Daoy (cell line): ENCODE measurements at regions not wholly inside any gene's neighbourhood (a gene's known extent, or its start where the extent isn't known, plus 50 kb on each side); places are given as distances from the start of the nearest gene placed in this dataset.

Experiments used
- DNase-seq: peaks from one replicate; pipeline ENCODE4 v3.0.0-alpha.2; 2015; ENCODE audit warnings: low read depth

DNA sequence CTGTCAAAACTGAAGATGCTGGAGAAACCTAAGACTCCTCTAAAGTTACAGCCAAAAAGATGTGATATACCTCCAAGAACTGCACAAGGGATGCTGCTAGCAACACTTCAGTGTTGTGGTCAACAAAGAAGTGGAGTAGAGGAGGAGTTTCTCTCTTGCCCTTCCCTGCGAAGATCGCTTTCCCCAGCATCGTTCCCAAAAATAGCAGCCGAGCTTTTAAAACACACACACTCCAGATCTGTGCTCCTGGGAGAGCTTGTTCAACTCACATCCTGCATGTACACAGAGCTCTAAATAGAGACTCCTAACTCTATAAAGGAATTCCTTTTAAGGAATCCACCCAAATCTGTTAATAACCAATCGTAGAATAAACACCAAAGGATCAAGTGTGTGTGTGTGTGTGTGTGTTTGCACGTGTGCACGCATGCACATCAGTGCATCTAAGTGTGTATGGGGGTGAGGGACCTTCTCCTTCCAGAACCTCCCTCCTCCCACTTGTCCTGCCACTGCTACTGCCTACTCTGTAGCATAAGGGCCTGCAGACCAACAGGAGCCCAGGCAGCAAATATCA, 58.5 kb downstream of the PSMG1 start:
- no peak for DNase-seq

DNA sequence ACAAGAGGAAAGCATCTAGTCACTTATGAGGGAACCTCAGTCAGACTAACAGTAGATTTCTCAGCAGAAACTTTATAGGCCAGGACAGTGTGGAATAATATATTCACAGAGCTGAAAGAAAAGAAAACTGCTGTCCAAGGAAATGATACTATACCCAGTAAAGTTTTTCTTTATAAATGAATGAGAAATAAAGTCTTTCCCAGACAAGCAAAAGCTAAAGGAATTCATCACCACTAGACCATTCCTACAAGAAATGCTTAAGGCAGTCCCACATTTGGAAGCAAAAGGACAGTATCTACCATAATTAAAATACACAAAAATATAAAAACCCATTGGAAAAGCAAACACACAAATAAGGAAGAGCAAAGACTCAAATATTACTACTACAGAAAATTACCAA, 59.9 kb downstream of the PSMG1 start:
- no peak for DNase-seq

DNA sequence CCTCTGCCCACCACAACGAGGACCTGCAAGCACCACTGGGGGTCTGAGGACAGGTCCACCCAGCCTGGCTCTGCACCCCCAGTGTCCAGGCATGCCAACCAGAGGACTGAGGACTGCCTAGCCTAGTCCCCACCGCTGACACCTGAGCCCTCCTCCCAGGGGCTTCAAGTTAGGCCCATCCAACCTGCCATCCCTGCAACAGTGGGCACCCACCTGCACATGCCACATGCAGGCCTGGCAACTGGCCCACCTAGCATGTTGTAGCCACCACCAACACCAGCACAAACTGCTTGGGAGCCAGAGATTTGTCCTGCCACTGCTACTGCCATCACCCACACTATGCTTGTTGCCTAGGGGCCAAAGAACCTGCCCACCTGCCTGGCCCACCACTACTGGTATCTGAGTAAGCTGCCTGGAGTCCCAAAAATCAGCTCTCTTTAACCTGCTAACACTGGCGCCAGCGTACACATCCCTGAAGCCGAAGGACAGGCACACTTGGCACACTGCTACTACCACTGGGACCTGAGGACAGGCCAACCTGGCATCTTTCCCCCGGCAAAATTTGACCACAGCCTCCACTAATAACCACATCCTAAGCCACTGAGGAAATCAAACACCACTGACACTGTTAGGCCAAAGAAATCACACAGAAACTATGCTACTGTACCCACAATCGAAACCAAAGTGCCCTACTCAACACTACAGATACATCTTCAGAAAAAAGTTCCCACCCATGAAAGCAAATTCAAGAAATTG, 61.5 kb downstream of the PSMG1 start:
- DNase-seq = peak; percentile 76

DNA sequence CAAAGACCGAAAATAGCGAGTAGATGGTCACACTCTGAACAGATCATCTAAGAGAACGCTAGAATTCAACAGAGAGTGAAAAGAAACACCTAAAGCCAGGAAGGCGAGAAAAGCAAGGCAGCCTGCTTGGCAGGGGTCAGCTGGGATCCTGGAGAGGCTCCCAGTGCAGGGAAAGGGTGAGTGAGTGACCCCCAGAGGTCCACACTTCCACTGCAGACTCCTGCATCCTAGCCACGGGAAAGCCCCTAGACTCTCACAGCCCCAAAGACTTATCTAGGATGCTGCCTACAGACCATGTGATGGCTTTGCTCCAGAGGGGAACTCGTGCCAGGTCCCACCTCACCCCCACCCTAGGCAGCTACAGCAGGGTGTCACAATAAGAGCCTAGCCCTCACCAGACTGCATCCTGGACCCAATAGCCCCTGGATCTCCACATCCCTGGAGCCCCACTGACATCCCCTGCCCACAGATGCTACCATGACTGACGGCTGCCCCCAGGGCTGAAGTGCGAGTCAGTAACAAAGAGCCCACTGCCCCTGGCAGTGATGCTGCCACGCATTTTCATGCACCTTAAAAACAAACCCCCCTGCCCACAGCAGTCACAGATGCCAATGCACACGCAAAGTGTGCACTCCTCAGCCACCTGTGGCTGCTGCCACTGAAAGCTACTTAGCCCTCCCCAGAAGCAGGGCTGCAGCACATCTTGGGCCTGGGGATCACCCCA, 62.2 kb downstream of the PSMG1 start:
- no peak for DNase-seq

DNA sequence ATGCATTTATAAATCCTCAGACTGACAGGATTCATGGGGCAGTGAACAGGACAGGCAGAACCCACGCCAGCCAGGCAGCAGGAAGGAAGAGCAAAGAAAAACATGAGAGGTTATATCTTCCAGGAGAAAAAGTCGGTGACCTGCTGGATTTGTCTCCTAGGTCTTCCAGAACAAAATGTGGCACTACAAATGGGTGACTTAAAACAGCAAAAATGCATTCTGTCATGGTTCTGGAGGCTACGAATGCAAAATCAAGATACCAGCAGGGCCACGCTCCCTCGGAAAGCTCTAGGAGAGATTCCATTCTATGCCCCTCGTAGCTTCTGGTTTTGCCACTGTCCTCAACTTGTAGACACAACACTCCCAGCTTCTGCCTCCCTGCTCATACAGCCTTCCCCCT, 63.4 kb downstream of the PSMG1 start:
- no peak for DNase-seq

DNA sequence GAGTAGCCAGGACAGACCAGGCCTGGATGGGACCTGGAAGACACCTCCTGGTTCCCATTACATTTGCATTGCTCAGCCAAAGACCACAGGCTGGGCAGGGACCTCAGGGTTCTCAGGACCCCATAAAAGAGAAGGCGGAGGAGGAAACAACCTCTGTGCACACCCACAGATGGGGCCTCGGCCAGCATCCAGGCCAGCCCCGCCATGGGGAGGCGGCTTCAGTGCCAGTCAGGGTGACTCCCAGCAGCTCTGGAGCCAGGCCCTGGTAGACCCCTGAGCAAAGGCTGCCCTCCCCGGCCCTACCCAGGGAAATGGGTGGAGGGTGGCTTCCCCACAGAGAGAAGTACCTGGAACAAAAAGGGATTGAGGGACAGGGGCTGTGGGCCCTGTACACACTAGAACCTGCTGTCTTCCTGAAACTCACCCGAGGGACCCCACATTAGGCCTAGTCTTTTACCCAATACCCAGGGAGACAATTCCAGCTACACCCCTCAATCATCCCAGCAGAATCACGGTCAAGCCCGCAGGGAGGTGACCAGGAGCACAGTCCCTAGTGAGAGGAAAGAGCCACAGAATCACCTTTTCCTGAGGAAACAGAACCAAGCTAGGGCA, 64.5 kb downstream of the PSMG1 start:
- DNase-seq = no peak

DNA sequence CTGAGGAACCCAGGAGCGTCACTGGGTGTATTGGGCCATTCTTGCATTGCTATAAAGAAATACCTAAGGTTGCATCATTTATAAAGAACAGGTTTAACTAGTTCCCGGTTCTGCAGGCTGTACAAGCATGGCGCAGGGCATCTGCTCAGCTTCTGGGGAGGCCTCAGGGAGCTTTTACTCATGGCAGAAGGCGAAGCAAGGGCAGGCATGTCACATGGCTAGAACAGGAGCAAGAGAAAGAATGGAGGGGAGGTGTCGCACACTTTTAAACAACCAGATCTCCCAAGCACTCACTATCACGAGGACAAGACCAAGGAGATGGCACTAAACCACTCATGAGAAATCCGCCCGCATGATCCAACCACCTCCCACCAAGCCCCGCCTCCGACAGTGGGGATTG, 65.2 kb downstream of the PSMG1 start:
- DNase-seq = no peak

DNA sequence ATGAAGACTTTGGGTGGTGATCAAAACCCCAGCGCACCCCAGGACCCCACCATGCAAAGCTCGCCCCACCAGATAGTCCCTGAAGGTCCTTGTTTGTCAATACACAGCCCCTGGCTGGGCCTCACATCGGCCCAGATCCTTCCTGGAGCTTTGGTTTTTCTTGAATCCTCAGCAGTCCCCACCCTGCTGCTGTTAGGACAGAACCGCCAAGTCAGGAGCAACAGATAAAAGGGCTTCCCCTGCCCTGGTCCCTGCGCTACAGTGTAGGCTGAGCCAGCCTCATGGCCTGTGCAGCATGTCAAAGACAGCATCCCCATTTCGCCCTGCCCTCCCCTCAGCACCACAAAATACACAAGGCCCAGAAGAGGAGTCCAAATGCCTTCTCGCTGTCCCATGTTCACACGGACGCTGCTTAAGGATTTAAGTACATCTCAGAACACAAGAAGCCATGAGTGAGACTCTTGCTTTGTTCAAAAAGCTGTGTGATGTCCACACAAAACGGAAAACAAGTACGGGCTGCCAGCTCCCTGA, 65.7 kb downstream of the PSMG1 start:
- DNase-seq = no peak

DNA sequence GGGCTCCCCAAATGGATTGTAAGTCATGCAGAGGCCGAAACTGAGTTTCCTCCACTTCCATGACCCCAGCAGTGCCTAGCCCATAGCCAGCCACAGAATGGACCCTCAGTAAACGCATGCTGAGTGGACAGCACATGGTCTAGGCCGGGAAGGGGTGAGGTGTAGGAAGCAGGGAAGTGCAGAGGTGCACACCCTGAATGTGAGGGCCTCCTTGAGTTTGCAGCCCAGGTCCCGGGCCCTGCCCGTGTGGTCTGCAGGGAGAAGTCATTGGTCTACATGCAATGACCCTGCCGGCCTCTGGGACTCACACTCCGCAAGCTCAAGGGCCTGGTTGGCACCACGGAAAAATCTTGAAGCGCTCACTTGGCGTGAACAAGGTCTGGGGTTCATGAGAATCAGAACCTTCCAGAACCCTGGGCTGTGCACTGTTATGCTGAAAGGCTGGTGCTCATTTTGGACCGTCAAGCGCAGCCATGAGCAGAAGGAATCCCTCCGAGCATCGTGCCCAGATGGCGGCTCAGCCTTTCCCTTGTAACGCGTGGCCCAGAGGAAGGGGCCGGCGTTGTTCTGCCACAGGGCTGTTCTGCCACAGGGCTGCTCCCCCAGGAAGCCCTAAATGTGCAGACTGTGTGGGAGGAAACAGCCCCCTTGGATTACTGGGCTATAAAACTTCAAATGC, 66.4 kb downstream of the PSMG1 start:
- DNase-seq = no peak

DNA sequence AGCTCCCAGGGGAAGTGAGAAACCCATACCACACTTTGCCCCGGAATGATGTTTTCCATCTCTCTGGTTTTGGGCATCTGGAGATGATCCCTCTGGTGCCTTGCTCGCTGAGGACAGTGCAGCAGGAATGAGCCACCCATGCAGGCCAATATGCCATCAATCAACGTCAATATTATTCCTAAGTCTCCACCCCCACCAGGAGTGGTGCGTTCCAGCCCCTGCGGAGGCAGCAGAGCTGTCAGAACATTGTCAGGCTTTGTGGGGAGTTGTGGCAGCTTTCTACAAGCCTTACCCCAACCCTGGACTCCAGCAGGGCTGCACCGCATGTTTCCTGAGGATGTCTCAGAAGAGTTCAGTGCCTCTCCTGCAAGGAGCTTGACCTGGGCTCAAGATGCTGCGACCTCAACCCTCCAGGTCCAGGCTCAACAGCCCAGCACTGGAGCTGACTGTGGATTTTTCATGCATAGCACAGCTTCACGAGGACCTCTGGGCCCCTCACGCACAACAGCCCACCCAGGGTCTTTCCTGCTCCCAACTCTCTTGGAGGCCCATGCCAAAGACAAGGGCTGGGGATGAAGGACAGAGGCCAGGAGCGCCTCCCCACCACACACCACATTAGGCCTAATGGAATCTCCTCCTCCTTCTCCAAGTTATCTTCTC, 67.5 kb downstream of the PSMG1 start:
- peak; percentile 78 for DNase-seq

DNA sequence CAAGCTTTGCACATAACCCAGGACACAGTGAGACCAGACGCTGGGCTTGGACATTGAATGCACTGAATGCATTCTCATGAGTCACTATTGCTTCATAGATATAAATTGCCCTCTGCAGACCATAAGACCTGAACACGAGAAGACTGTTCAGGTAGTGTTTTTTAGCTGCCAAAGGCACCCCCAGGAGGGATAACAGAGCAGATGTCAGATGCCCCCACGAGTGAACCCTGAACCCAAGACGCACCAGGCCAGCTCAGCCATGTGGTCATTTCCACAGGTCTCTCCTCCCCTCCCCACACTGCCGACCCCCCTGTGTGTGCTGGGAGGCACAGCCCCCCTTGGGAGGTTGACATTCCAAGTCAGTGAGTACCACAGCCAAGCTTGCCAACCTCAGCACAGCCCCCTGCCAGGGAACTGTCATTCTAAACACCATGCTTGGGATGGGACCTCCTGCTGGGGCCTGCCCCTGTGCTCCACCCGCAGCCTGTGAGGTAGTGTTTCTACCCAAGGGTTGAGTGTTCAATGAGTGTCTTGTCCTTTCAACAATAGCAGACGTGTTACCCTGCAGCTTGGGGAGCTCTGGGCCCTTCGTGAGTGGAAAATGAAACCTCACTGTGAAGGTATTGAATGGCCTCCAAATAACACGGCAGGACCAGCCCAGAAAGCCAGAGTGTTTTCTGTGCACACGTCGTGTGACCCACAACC, 68.2 kb downstream of the PSMG1 start:
- peak; percentile 96 for DNase-seq

DNA sequence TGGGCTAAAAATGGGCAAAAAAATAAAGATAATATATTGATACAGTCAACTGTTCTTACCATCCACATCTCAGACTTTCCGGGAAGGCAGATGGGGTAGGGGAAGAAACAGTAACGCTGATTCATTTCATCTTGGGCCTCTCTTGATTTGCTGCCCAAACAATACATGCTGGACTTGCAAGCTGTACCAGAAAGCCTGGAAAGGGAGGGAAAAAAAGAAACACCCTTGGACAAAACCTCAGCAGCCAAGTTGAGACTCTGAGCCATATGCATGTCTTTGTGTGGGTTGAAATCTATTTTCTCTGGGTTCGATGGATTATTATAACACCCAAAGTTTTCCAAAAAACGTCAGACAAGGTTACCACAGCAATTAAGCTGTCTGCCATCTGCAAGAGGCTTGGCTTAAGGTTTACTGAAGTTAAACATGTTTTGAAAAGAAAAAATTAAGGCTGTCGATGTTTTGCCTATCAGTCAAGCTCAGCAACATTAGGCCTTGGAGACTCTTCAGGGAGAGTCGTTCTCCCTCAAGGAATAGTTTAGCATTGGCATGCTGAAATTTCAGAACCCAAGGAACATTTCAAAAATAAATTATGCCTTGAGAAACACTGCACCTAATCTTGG, 71.2 kb downstream of the PSMG1 start:
- DNase-seq = no peak

DNA sequence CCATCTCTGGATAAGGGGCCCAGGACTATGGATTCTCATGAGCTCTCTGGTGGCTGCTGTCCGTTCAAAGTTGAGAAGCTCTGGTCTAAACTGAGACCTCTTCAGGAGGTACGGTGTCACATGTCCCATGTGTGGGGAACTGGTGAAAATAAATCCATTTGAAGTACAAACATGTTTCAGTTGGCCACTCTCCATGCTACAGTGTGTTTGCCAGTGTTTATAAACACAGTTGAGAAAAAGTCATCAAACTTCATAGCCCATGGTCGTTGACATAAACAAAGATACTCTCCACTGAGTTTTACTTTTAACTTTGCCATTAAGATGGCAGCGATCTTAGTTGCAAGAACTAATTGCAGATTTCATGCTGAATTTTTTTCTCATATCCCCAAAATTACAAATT, 72.8 kb downstream of the PSMG1 start:
- no peak for DNase-seq

DNA sequence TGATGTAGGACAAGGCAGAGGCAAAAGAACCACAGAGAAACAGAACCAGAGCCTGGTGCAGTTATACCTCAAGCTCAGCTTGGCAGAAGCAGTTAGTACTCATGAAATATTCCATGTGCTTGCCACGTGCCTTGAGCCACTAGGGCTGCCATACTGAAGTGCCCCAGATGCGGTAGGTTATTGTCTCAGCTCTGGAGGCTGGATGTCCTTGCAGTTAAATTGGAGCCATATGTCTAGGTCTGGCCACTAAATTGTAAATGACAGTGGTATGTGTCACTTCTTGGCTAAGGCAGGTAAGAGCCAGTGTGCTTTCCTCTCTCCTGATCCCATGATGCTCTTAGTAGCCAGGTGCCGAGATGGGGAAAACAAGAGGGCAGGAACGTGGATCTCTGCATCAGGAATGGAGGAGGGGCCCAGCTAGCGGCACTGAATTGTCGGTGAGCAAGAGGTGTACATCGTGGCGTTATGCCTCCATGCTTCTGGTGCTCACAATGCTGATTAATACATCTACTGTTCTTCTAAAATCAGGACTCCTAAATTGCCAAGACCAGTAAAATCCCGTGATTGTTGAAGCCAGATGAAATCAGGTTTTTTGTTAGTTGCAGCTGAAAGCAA, 73.5 kb downstream of the PSMG1 start:
- DNase-seq = no peak

DNA sequence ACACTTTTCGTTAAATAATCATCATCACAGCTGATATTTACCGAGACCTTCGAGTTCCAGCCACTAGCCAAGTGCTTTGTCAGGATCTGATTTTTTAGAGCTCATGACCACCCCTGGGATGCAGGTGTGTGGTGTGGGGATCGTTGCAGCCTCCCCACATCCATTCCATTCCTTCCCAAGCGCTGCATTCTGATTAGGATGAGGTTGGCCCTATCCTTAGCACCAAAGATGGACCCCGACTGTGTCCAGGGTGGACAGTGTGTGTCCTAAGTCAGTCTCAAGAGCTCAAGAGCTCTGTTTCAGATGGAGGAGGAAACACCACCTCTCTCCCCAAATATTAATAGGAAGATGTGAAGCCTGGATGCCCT, 74.1 kb downstream of the PSMG1 start:
- no peak for DNase-seq

DNA sequence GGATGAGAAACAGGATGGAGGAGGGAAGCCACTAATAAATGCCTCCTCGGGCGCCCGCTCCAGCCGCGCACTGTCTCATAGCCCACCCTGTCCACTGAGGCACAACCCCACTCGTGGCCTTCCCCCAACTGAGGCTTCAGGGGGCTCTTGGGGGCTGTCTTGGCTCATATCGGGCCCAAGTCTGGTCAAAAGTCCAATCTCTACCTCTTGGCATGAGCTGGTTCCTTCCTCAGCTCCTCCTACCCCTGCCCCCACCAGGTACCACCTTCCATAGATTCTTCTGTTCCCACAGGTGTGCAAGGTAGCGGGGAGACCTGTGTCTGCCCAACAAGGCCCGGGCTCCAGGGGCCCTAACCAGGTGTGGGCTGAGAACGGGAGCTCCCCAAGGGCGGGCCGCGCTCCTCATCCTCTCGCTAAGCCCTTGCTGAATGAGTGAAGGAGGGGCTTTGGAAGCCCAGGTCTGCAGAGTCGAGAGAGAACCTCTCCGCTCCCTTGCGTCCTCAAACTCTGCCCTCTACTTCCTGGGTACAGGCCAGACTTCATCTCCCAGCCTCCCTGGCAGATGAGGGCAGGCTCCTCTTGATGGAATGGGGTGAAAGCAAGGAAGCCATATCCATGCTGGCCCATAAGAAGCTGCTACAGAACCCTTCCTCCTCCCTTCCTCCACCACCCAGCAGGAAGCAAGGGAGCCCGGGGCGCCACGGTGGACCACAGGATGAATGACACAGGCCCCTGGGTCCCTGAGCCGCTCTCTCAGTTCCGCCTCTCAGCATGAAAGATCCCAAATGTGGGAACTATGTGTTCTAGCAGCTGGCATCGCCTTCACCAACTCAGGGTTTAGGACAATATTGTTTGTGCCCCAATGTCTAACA, 74.7 kb downstream of the PSMG1 start:
- no peak for DNase-seq

DNA sequence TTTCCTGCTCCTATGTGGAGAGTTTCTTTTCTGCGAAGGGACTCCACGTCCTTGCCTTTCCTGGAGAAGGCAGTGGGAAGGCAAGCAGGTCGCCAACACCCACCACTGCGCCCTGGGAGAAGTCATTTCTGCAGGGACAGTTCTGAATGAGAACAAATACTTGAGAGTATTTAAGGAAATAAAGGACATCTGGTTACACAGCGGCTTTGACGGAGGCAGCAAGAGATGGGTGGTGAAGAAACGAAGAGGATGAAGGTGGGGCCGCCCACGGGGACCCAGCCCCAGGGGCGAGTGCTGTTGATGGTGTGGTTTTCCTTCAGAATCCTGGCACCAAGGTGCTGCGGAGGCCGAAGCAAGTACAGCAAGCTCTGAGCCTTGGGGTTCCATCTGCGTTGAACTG, 75.5 kb downstream of the PSMG1 start:
- DNase-seq = no peak

DNA sequence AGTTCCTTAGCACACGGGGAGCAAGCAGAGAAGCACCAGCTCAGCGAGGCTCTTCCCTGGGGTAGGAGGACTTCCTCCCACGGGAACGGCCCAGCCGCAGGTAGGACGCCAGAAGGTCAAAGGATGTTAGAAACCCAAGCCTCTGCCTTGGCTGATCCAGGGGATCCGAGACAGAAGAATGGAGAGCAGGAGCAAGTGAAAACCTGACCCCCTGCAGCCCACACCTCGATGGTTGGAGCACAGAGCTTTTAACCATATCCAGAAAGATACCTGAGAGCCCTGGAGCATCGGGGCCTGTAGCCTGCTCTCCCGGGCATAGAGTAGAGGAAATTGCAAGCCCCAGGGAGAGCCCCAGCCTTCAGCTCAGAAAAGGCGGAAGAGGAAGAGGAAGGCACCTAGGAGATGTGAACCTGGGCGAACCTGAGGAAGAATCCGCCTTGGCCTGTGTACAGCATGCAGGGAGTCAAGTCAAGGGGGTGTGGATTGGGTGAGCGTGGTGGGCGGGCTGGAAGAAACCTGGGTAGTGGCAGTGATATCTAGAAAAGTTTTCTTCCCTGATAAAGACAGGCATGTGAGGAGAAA, 76.3 kb downstream of the PSMG1 start:
- no peak for DNase-seq

DNA sequence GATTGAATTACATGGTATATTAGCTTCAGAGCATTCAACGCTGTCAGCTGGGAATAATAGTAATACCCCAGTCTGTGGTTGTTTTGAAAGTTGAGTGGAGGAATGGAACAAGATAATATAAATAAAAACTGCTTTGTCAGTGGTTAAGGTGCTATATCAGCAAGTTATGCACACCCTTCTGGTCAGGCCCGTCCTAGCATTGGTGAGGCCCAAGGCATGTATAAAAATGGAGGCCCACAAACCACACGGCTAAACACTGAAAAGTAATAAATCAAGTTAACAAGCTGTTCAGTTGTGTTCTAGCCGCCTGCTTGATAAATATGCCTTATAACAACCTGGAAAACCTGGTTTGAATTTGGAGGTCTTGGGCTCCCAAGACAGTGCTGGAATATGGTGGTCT, 77.4 kb downstream of the PSMG1 start:
- DNase-seq = no peak
